ENCODE measurements at regions not wholly inside any gene's neighbourhood (a gene's known extent, or its start where the extent isn't known, plus 50 kb on each side); places are given as distances from the start of the nearest gene placed in this dataset.

DNA sequence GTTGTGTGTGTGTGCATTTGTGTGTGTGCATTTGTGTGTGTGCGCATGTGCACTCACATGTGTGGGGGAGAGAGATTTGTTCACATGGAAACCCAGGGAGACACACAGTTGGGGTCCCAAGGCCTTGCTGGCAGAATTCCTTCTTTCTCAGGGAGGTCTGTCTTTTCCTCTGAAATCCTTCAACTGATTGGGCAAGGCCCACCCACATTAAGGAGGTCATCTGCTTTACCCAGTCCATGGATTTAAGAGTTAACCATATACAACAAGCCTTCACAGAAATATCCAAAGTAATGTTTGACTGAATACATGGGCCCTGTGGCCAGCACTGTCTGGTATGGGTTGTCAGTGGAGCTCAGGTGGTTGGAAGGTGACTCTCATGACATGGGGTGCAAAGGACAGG is 641.4 kb downstream of the BRD1 start:
- DNase-seq (ENCODE audit: low read depth) (no peak), FAIRE-seq (peak; percentile 32)

DNA sequence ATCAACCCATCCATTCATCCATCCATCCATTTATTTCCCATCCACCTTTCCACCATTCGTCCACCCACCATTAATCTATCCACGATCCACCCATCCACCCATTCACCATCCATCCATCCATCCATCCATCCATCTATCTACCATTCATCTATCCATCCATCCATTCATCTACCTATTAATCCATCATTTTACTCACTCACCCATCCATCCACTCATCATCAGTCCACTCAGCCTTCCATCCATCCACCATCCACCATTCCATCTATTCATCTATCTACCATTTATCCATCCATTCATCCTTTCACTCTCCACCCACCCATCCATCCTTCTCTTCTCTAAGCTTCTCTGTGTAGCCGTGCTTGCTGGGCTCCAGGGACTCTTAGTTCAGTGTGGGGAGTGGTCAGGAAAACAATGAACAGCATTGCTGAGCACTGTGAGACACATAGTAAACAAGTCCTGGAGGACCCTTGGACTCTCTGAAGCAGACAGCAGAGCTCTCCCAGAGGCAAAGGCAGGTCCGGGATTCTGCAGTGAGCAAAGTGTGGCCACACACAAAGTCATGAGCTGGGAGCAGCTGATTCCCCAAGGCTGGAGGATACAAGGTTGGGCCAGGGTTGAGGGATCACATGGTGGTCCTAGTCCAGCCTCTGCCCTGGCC is 642.2 kb downstream of the BRD1 start:
- TF ChIP-seq, protein P1, sequence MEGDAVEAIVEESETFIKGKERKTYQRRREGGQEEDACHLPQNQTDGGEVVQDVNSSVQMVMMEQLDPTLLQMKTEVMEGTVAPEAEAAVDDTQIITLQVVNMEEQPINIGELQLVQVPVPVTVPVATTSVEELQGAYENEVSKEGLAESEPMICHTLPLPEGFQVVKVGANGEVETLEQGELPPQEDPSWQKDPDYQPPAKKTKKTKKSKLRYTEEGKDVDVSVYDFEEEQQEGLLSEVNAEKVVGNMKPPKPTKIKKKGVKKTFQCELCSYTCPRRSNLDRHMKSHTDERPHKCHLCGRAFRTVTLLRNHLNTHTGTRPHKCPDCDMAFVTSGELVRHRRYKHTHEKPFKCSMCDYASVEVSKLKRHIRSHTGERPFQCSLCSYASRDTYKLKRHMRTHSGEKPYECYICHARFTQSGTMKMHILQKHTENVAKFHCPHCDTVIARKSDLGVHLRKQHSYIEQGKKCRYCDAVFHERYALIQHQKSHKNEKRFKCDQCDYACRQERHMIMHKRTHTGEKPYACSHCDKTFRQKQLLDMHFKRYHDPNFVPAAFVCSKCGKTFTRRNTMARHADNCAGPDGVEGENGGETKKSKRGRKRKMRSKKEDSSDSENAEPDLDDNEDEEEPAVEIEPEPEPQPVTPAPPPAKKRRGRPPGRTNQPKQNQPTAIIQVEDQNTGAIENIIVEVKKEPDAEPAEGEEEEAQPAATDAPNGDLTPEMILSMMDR (IDR thresholded peaks at IDR 0.05; ENCODE audit: insufficient read depth, low read length, severe bottlenecking), result no peak
- Histone ChIP-seq H3K27me3 (ENCODE audit: control insufficient read depth, insufficient read depth, low read length) (no peaks in the 10 kb centered on the region), H3K36me3 (ENCODE audit: control insufficient read depth, insufficient read depth, low read length) (no peaks in the 10 kb centered on the region), H3K4me3 (ENCODE audit: low read depth, low read length) (no peak overlapping the region)
- DNase-seq (ENCODE audit: low read depth) (no peak), FAIRE-seq (peak; percentile 58)

More for the DNA sequence above, 641.4 kb downstream of the BRD1 start:
- no peaks in the 10 kb centered on the region for H3K36me3 ChIP-seq (ENCODE audit: control insufficient read depth, insufficient read depth, low read length)
- H3K27me3 ChIP-seq (ENCODE audit: control insufficient read depth, insufficient read depth, low read length), result no peaks in the 10 kb centered on the region
- TF ChIP-seq, protein P1 (IDR thresholded peaks at IDR 0.05; ENCODE audit: insufficient read depth, low read length, severe bottlenecking), result no peak
- no peak overlapping the region for H3K4me3 ChIP-seq (ENCODE audit: low read depth, low read length)

DNA sequence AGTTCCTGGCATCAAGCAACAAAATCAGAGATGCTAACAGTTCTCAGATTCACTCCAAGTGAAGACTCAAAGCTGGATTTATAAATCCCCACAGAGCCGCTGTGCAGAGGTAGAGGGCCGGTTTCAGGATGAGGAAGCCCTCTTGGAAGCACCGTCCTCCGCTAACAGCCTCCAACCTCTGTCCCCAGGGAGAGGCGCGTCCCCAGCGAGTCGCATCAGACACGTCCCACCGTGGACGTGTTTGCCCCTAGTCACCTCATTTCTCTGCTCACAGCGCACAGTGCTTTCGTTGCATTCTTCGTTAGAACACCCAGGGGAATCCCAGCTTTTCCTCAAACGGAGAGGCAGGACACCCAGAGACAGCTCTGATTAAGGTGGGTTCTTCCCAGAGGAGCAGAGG is 642.9 kb downstream of the BRD1 start:
- Histone ChIP-seq H3K4me3 (ENCODE audit: low read depth, low read length) (no peak overlapping the region), H3K36me3 (ENCODE audit: control insufficient read depth, insufficient read depth, low read length) (no peaks in the 10 kb centered on the region), H3K27me3 (ENCODE audit: control insufficient read depth, insufficient read depth, low read length) (no peaks in the 10 kb centered on the region)
- DNase-seq (ENCODE audit: low read depth), result no peak
- no peak for FAIRE-seq
- TF ChIP-seq, protein P1 (IDR thresholded peaks at IDR 0.05; ENCODE audit: insufficient read depth, low read length, severe bottlenecking), result no peak

DNA sequence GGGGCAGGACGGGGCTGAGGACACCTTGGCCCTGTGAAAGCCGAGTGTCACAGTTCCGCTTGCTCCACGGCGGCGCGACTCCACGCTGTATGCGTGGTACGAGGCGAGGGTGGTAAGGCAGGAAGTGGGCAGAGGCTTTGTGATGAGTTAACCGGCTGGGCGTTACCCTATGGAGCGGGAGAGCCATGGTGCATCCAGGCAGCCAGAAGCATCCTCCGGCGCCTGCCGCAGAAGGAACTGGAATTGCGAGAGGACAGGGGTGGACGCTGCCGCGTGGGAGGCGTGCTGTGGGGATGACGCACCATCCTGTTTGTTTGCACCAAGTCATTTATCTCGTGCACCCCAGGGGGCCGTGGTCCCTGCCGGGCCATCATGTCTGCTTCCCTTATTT is 643.9 kb downstream of the BRD1 start:
- TF ChIP-seq, protein P1 (IDR thresholded peaks at IDR 0.05; ENCODE audit: insufficient read depth, low read length, severe bottlenecking), result no peak
- H3K36me3 ChIP-seq (ENCODE audit: control insufficient read depth, insufficient read depth, low read length), result no peaks in the 10 kb centered on the region
- no peaks in the 10 kb centered on the region for H3K27me3 ChIP-seq (ENCODE audit: control insufficient read depth, insufficient read depth, low read length)
- no peak for DNase-seq (ENCODE audit: low read depth)
- H3K4me3 ChIP-seq (ENCODE audit: low read depth, low read length), result no peak overlapping the region
- FAIRE-seq, result no peak

DNA sequence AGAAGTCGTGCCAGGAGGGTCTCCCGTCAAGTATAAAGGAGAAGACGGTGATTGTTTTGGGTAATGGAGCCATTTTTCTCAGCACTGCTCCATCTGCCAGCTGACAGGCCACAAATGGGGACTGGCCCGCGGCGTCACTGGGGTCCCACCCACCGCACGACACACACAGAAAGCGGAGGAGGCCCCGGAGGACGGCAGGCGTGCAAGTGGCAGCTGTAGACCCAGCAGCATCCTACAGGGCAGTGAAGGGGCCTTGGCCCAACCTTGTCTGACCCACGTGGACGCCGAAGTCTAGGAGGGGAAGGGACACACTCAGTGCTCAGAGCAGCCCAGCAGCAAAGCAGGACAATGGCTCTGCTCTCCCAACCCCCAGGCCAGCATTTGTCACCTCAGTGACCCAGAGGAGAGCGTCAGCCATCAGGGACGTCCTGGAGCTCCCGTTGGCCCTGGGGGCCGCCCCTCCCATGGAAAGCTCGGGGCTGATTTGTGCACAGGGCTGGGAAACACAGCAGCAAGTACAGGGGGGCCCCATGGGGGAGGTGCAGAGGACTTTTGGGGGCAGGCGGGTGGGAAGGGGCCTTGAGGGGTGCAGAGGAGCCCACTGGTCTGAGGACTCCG is 644.4 kb downstream of the BRD1 start:
- no peak overlapping the region for H3K4me3 ChIP-seq (ENCODE audit: low read depth, low read length)
- no peaks in the 10 kb centered on the region for H3K27me3 ChIP-seq (ENCODE audit: control insufficient read depth, insufficient read depth, low read length)
- no peaks in the 10 kb centered on the region for H3K36me3 ChIP-seq (ENCODE audit: control insufficient read depth, insufficient read depth, low read length)
- DNase-seq (ENCODE audit: low read depth) (no peak), FAIRE-seq (no peak)
- TF ChIP-seq, protein P1 (IDR thresholded peaks at IDR 0.05; ENCODE audit: insufficient read depth, low read length, severe bottlenecking), result no peak

DNA sequence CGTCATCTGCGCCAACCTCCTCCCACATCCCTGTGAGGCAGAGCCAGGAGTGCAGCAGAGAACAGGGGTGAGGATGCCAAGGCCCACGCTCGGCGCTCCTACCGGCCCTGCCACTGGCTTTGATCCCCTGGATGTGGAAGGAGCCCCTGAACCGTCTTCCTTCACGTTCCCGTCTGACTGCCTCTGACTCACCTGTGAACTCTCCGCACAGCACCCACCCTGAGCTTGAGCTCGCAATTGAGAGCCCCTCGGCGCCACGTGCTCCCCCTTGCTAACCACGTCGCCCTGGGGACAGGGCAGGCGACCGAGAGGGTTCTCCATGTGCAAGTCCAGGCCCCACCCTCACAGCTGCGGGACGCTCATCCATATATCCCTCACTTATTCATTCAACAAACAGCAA is 645.3 kb downstream of the BRD1 start:
- no peak for FAIRE-seq
- Histone ChIP-seq H3K27me3 (ENCODE audit: control insufficient read depth, insufficient read depth, low read length) (no peaks in the 10 kb centered on the region), H3K4me3 (ENCODE audit: low read depth, low read length) (no peak overlapping the region), H3K36me3 (ENCODE audit: control insufficient read depth, insufficient read depth, low read length) (no peaks in the 10 kb centered on the region)
- DNase-seq (ENCODE audit: low read depth), result no peak
- TF ChIP-seq, protein P1 (IDR thresholded peaks at IDR 0.05; ENCODE audit: insufficient read depth, low read length, severe bottlenecking), result no peak

Measured in bronchial epithelial cell (primary cell).